Activated CD4-positive, alpha-beta T cell treated with anti-CD3 and anti-CD28 coated beads, Interleukin-10, Interleukin-2, amounts not matched to agents 100 ng/mL and 50 ng/mL, durations not matched to agents 16 hours and 8 hours (primary cell): ENCODE measurements at regions not wholly inside any gene's neighbourhood (a gene's known extent, or its start where the extent isn't known, plus 50 kb on each side); places are given as distances from the start of the nearest gene placed in this dataset.
A peak's percentile ranks its signal among the peaks of the same experiment; 100 is the strongest.
"Not testable (repeated sequence)": the region's sequence is repeated elsewhere in the genome, so short reads cannot be mapped to it uniquely, and the experiment has no call there.

Experiments used
- DNase-seq: peaks from one replicate; pipeline ENCODE4 v3.0.0-alpha.2; 2020

- not testable (repeated sequence) for DNase-seq
Measured at GRCh38 chrX:79026742-79027141, 81.6 kb downstream of the P2RY10 start.

GRCh38 chrX:79035421-79035820 lies 90.2 kb downstream of the P2RY10 start:
- DNase-seq: no peak

- no peak for DNase-seq
Measured at GRCh38 chrX:79036157-79036880, 91.1 kb downstream of the P2RY10 start.

GRCh38 chrX:79065696-79066095 lies 78.8 kb upstream of the GPR174 start:
- DNase-seq: no peak

- DNase-seq: no peak
Measured at GRCh38 chrX:79078114-79078513, 66.4 kb upstream of the GPR174 start.

- DNase-seq: no peak
Measured at GRCh38 chrX:79079477-79079876, 65.0 kb upstream of the GPR174 start.

- DNase-seq: no peak
Measured at GRCh38 chrX:79080141-79080540, 64.3 kb upstream of the GPR174 start.

- peak; percentile 62 for DNase-seq
Measured at GRCh38 chrX:79081895-79082512, 62.5 kb upstream of the GPR174 start.

GRCh38 chrX:79082899-79083298 lies 61.6 kb upstream of the GPR174 start:
- DNase-seq: no peak

GRCh38 chrX:79084923-79085322 lies 59.6 kb upstream of the GPR174 start:
- DNase-seq: no peak

- no peak for DNase-seq
Measured at GRCh38 chrX:79089896-79090584, 54.4 kb upstream of the GPR174 start.

- no peak for DNase-seq
Measured at GRCh38 chrX:79094075-79094832, 50.2 kb upstream of the GPR174 start.
